Fibroblast of the aortic adventitia (primary cell): ENCODE measurements at regions not wholly inside any gene's neighbourhood (a gene's known extent, or its start where the extent isn't known, plus 50 kb on each side); places are given as distances from the start of the nearest gene placed in this dataset.

Experiments used
- DNase-seq: peaks from one replicate; pipeline ENCODE4 v3.0.0-alpha.2; 2010; ENCODE audit warnings: low read depth
- H3K4me3 ChIP-seq: 2 replicates; pipeline ENCODE4 v1.5.1; 2011; ENCODE audit warnings: low read depth, mild to moderate bottlenecking, control low read depth, low read length, moderate library complexity
- TF ChIP-seq, protein P1 (sequence below): IDR thresholded peaks from 2 replicates; pipeline ENCODE4 v1.5.1; 2011; ENCODE audit warnings: mild to moderate bottlenecking, low read length, control low read depth, inconsistent platforms; ENCODE audit not compliant: insufficient read depth

DNA sequence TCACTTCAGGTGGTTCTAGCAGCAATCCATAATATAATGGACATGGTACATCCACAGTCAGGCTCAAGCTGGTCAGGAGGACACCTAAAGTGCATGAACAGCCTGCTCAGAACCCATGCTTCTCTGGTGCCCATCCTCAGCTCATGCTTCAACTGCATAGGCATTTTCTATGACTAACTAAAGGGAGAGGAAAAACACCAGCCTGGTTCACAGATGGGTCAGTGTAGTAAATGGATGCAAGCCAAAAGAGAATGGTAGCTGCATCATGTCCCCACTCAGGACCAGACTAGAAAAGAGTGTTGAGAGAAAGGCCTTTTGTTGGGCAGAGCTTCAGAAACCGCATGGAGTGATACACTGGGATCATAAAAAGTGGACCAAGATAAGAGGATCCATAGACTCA lies 556.6 kb downstream of the TLE1 start:
- TF ChIP-seq, protein P1, sequence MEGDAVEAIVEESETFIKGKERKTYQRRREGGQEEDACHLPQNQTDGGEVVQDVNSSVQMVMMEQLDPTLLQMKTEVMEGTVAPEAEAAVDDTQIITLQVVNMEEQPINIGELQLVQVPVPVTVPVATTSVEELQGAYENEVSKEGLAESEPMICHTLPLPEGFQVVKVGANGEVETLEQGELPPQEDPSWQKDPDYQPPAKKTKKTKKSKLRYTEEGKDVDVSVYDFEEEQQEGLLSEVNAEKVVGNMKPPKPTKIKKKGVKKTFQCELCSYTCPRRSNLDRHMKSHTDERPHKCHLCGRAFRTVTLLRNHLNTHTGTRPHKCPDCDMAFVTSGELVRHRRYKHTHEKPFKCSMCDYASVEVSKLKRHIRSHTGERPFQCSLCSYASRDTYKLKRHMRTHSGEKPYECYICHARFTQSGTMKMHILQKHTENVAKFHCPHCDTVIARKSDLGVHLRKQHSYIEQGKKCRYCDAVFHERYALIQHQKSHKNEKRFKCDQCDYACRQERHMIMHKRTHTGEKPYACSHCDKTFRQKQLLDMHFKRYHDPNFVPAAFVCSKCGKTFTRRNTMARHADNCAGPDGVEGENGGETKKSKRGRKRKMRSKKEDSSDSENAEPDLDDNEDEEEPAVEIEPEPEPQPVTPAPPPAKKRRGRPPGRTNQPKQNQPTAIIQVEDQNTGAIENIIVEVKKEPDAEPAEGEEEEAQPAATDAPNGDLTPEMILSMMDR = no peak
- no peak overlapping the region for H3K4me3 ChIP-seq
- no peak for DNase-seq

DNA sequence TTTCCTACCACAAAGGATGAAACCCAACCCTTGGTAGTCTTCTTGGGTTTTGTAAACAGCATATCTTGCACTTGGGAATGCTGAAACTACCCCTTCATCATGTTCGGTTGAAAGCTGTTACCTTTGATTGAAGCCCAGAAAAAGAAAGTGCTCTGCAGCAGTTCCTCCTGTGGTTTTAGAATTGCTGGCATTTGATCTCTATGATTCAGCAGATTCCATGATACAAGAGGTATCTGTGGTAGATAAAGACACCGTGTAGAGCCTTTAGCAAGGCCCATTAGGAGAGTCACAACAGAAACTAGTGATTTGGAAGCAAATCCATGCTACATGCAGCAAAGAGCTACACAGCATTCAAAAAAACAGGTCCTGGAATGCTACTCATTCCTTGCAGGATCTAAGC lies 557.0 kb downstream of the TLE1 start:
- H3K4me3 ChIP-seq = no peak overlapping the region
- TF ChIP-seq, protein P1 = no peak
- DNase-seq = peak; percentile 11

DNA sequence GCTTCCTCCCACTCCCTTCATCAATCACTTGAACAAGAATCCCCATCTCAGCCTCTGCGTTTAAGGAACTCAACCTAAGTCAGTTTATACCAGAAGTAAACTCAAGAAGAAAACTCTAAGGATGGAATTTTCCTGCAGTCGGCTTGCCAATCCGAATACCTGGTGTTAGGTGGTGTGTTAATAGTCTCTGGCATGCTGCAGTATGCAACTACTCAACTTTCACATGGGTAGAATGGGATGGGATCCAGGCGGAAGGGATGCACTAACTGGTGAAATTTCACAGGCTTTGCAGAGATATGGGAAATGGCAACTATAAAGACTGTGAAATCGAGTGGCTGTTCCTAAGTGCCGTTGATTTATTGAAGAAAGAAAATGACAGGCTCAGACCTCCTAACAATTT lies 560.6 kb downstream of the TLE1 start:
- DNase-seq = no peak
- TF ChIP-seq, protein P1 = no peak
- no peak overlapping the region for H3K4me3 ChIP-seq

DNA sequence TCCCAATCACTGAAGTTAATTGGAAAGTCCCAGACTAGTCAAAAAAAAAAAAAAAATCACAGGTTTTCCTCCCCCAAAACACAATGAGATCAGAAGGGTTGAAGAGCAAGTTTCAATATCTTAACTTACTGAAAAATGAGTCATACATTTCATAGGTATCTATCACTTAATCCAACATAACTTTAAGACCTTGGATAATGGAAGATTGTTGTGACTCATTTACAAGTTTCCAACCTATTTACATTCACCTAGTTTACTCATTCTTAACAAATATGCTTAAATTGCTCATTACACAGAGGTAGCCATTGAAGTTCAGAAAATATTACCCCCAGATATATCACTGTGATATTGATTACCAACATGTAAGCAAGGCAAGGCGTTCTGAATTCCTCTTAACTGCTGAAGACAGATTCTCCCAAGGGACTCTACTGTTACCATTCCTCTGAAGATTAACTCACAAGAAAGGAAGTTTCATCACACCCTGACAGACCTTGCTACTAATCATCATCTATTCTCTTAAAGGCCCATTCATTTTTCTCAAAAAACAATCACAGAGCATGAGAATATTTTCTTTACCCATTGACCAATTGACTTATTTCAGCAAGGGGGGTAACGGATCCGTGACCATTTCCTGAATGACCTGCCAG lies 563.8 kb downstream of the TLE1 start:
- peak; percentile 6 for DNase-seq
- TF ChIP-seq, protein P1 = no peak

DNA sequence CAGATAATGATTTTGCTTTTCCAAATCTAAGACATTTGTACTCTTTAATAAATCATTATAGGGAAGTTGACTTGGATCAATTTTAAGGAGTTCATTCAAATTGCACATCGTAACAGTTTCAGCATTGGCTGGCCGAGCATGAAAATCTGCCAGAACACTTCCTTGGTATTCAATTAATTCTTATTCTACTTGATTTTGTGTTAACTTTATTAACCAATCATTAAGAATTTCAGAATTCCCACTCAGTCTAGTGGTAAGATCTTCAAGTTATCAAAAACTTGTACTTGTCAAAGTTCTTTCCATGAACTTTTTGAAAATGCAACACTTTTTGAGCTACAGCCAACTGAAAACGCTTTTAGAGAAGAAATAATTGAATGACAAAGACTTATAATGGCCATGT lies 565.8 kb downstream of the TLE1 start:
- no peak overlapping the region for H3K4me3 ChIP-seq
- TF ChIP-seq, protein P1 = no peak
- DNase-seq = no peak

More for the DNA sequence above, 563.8 kb downstream of the TLE1 start:
- no peak overlapping the region for H3K4me3 ChIP-seq

DNA sequence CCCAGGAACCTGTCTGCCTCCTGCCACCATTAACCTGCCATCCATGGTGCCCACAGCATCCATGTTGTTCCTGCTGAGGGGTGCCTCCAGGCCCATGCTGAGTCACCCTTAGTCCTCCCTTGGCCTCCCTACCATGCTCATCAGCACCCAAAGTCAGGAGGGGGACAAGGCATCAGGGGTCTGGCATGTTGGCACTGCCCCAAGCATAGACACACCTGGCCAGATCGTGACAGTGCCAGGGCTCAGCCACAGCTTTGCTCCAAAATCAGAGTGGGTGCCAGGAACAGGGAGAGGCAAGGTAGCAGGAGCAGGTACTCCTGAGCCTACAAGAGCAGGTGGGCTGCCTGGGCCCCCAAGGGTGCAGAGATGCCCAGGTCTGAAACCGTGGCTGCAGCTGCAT lies 566.6 kb downstream of the TLE1 start:
- H3K4me3 ChIP-seq = no peak overlapping the region
- DNase-seq = no peak
- TF ChIP-seq, protein P1 = no peak

DNA sequence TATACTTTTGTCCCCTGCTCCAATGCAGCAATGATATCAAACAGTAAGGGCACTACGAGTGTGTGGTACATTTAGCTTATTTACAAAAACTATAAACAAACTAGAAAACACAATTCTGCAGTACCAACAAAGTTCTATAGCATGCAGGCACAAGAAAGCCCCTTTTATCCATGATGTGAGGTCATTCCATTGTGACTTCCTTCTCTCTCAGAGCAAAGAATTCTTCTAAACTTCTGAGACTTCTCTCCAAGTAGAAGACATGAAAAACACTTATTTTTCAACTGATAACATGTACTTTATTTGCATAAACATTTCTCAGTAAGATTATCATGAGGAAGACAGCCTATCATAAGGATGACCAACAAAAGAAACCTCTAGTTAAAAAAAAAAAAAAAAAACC lies 569.8 kb downstream of the TLE1 start:
- no peak overlapping the region for H3K4me3 ChIP-seq
- no peak for DNase-seq
- TF ChIP-seq, protein P1 = no peak
